HepG2 (cell line): ENCODE measurements at regions not wholly inside any gene's neighbourhood (a gene's known extent, or its start where the extent isn't known, plus 50 kb on each side); places are given as distances from the start of the nearest gene placed in this dataset.

Experiments used
- ATAC-seq: fragments of 200-7000 bp; cut with Tn5 transposase; 3 replicates; pipeline ENCODE4 v1.9.1; 2020; ENCODE audit warnings: mild to moderate bottlenecking, moderate library complexity
- BruUV-seq: library from RNA; stranded (reverse); fragments of 400-500 nt; replicated peaks from 2 replicates; lab custom pipeline; 2021; lab: Mats Ljungman, UMichigan
- CTCF ChIA-PET: fragments of 300-600 bp; formaldehyde crosslinking; extraction: SDS; loops from one replicate; lab custom pipeline; 2021; ENCODE audit warnings: low total read pairs, inconsistent platforms, low intra/inter-chr PET ratio; lab: Yijun Ruan, JAX
- POLR2A ChIA-PET: fragments of 350-600 bp; sonication (Branson Sonifier 250); formaldehyde crosslinking; loops from one replicate; lab custom pipeline; 2020; ENCODE audit warnings: antibody characterized with exemption, inconsistent platforms; lab: Yijun Ruan, JAX
- DNase-seq: peaks from one replicate; pipeline ENCODE4 v3.0.0-alpha.2; 2015; ENCODE audit warnings: low spot score
- FAIRE-seq: peaks from 3 replicates; lab custom pipeline; 2011; peaks lifted over from hg19 to GRCh38; lab: Jason Lieb, UNC
- H2AFZ ChIP-seq: one replicate; pipeline ENCODE4 v1.6.1; 2011; ENCODE audit warnings: low read length, inconsistent platforms
- H3K27ac ChIP-seq: fragments of 300-600 bp; 3 replicates; pipeline ENCODE4 v1.8.0; 2011; ENCODE audit warnings: mixed run types, mild to moderate bottlenecking, mixed read lengths, low read length, inconsistent platforms; ENCODE audit not compliant: insufficient read depth; ENCODE audit errors: extremely low read length
- H3K27me3 ChIP-seq, 2 experiments: fragments of 200-600 bp in 1 of 2; 2 replicates in 1 of 2; 3 replicates in 1 of 2; pipeline versions ENCODE4 v1.6.0 to v1.8.0; 2011; ENCODE audit warnings: low read length in 2 of 2, mild to moderate bottlenecking in 2 of 2, moderate library complexity in 2 of 2, inconsistent platforms in 1 of 2; ENCODE audit not compliant: insufficient read depth in 2 of 2, control insufficient read depth in 1 of 2
- H3K36me3 ChIP-seq, 2 experiments: fragments of 200-600 bp in 1 of 2; replicated peaks in 1 of 2; 2 replicates in 1 of 2; 3 replicates in 1 of 2; pipeline versions ENCODE4 v1.5.1 to v1.8.0; 2011; ENCODE audit warnings: low read length in 2 of 2, inconsistent platforms in 1 of 2; ENCODE audit not compliant: insufficient read depth in 2 of 2, control insufficient read depth in 1 of 2
- H3K4me1 ChIP-seq: 2 replicates; pipeline ENCODE4 v1.5.1; 2012; ENCODE audit warnings: low read length, inconsistent platforms; ENCODE audit not compliant: insufficient read depth
- H3K4me2 ChIP-seq: 2 replicates; pipeline ENCODE4 v1.6.0; 2011; ENCODE audit warnings: low read depth, low read length, inconsistent platforms
- H3K4me3 ChIP-seq, 3 experiments: fragments of 200-600 bp in 1 of 3; sonication (generic), shearing (Covaris generic) in 1 of 3; replicated peaks in 1 of 3; 2 replicates each; pipeline ENCODE4 v1.5.1; 2011 to 2016; ENCODE audit warnings: low read length in 3 of 3, inconsistent platforms in 2 of 3, low read depth in 2 of 3, mild to moderate bottlenecking in 2 of 3, control low read depth in 1 of 3, mixed read lengths in 1 of 3; ENCODE audit not compliant: insufficient read depth in 1 of 3
- H3K79me2 ChIP-seq: one replicate; pipeline ENCODE4 v1.6.1; 2011; ENCODE audit warnings: low read length, inconsistent platforms; ENCODE audit not compliant: insufficient read depth
- H3K9ac ChIP-seq: 2 replicates; pipeline ENCODE4 v1.6.0; 2011; ENCODE audit warnings: mild to moderate bottlenecking, low read depth, low read length, inconsistent platforms; ENCODE audit not compliant: insufficient read depth
- H3K9me3 ChIP-seq: 2 replicates; pipeline ENCODE4 v1.5.1; 2012; ENCODE audit warnings: mild to moderate bottlenecking, low read length
- H4K20me1 ChIP-seq: 2 replicates; pipeline ENCODE4 v1.6.0; 2011; ENCODE audit warnings: inconsistent platforms, mild to moderate bottlenecking, low read length, moderate library complexity; ENCODE audit not compliant: insufficient read depth
- EED ChIP-seq: sonication (generic); formaldehyde crosslinking; IDR thresholded peaks from 2 replicates; pipeline ENCODE4 v1.5.0; 2020; ENCODE audit warnings: mild to moderate bottlenecking, missing genetic modification reagents
- ERF ChIP-seq: IDR thresholded peaks from 2 replicates; pipeline ENCODE4 v1.6.1; 2018; ENCODE audit warnings: missing biosample characterization, missing genetic modification reagents
- GTF3A ChIP-seq: sonication (generic); formaldehyde crosslinking; conservative IDR thresholded peaks from 2 replicates; pipeline ENCODE4 v1.4.0; 2020; ENCODE audit warnings: mild to moderate bottlenecking, missing genetic modification reagents
- ZNF333 ChIP-seq: sonication (generic); formaldehyde crosslinking; IDR thresholded peaks from 2 replicates; pipeline ENCODE4 v1.4.0; 2020; ENCODE audit warnings: mild to moderate bottlenecking, missing genetic modification reagents, borderline replicate concordance
- ZNF501 ChIP-seq: sonication (generic); formaldehyde crosslinking; IDR thresholded peaks from 2 replicates; pipeline ENCODE4 v1.5.1; 2020; ENCODE audit warnings: mild to moderate bottlenecking, moderate library complexity, missing genetic modification reagents
- ZNF773 ChIP-seq: sonication (generic); formaldehyde crosslinking; IDR thresholded peaks from 2 replicates; pipeline ENCODE4 v1.4.0; 2020; ENCODE audit warnings: missing genetic modification reagents, borderline replicate concordance
- ZNF780A ChIP-seq: sonication (generic); formaldehyde crosslinking; IDR thresholded peaks from 2 replicates; pipeline ENCODE4 v1.8.0; 2022; ENCODE audit warnings: mild to moderate bottlenecking, missing genetic modification reagents, moderate library complexity
- ZNF883 ChIP-seq: sonication (generic); formaldehyde crosslinking; IDR thresholded peaks from 2 replicates; pipeline ENCODE4 v1.5.1; 2020; ENCODE audit warnings: mild to moderate bottlenecking, missing genetic modification reagents; ENCODE audit errors: not compliant biosample characterization
- WGBS: methylation state at CpG from one replicate; pipeline ENCODE4 v1.1.6; 2017; ENCODE audit warnings: low lambda C conversion rate; 5-methylcytosine and 5-hydroxymethylcytosine counted together
- in situ Hi-C: cut with HindIII; loops from 2 replicates; pipeline ENCODE4 v1.10.0; 2017; ENCODE audit warnings: low pct_unique_long_range_greater_than_20kb; ENCODE audit not compliant: extremely low pct_ligation_motif_present
- intact Hi-C: fragments of 100-400 bp; cut with micrococcal nuclease; formaldehyde crosslinking; loops from one replicate; pipeline ENCODE4 v1.10.0; 2022; ENCODE audit not compliant: unreplicated experiment
- TF ChIP-seq, protein P1 (sequence below): sonication (generic); formaldehyde crosslinking; IDR thresholded peaks from 2 replicates; pipeline ENCODE4 v1.4.0; 2020; ENCODE audit warnings: mild to moderate bottlenecking, missing genetic modification reagents, borderline replicate concordance
- TF ChIP-seq, protein P2 (sequence below): sonication (generic); formaldehyde crosslinking; IDR thresholded peaks from 2 replicates; pipeline ENCODE4 v1.4.0; 2020; ENCODE audit warnings: mild to moderate bottlenecking, missing genetic modification reagents

DNA sequence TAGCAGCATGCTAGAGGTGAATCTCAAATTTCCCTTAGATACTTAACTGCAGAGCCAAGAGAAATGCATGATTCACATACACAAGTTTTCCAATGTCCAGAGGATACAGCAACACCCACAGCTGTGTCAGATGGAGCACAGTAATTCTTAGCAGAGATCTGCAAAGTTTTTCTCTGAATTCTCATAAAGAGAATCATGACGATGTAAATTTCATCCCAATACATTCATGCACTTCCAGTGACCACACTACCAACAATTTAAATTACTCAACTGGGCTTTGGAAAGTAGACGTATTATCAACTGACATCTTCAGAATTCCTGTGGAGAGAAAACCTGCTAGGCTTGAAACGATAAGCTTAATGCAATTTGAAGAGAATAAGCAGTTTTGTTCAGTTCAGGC lies 378.8 kb upstream of the TLE4 start:
- Histone ChIP-seq H3K27me3 (no peaks in the 10 kb centered on the region), H3K9me3 (no peaks in the 10 kb centered on the region), H3K9ac (no peak overlapping the region), H3K27ac (no peak overlapping the region), H3K4me3 (no peak overlapping the region), H3K4me1 (no peaks in the 10 kb centered on the region), H3K36me3 (no peaks in the 10 kb centered on the region), H3K4me2 (no peak overlapping the region), H2AFZ (no peak overlapping the region), H4K20me1 (no peaks in the 10 kb centered on the region), H3K79me2 (no peaks in the 10 kb centered on the region)
- CTCF ChIA-PET = no interaction called here
- intact Hi-C loops = no loop called here
- POLR2A ChIA-PET = no interaction called here
- ATAC-seq = no peak
- in situ Hi-C loops = no loop called here
- TF ChIP-seq ZNF501 (CRISPR knock-in tag) (no peak), ZNF883 (CRISPR knock-in tag) (no peak), ZNF780A (CRISPR knock-in tag) (no peak), GTF3A (CRISPR knock-in tag) (no peak), ZNF773 (CRISPR knock-in tag) (no peak), ERF (no peak), EED (CRISPR knock-in tag) (no peak), ZNF333 (CRISPR knock-in tag) (no peak)
- TF ChIP-seq, protein P1, sequence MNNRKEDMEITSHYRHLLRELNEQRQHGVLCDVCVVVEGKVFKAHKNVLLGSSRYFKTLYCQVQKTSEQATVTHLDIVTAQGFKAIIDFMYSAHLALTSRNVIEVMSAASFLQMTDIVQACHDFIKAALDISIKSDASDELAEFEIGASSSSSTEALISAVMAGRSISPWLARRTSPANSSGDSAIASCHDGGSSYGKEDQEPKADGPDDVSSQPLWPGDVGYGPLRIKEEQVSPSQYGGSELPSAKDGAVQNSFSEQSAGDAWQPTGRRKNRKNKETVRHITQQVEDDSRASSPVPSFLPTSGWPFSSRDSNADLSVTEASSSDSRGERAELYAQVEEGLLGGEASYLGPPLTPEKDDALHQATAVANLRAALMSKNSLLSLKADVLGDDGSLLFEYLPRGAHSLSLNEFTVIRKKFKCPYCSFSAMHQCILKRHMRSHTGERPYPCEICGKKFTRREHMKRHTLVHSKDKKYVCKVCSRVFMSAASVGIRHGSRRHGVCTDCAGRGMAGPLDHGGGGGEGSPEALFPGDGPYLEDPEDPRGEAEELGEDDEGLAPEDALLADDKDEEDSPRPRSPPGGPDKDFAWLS (CRISPR knock-in tag) = no peak
- TF ChIP-seq, protein P2, sequence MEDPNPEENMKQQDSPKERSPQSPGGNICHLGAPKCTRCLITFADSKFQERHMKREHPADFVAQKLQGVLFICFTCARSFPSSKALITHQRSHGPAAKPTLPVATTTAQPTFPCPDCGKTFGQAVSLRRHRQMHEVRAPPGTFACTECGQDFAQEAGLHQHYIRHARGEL (CRISPR knock-in tag) = no peak
- no peak for DNase-seq
- no TSS peak for BruUV-seq
- no peak for FAIRE-seq
- 3% methylated on average over 3 of the region's 3 CpGs for WGBS
